SK-N-SH (cell line): ENCODE measurements at regions not wholly inside any gene's neighbourhood (a gene's known extent, or its start where the extent isn't known, plus 50 kb on each side); places are given as distances from the start of the nearest gene placed in this dataset.

ENCODE experiments used
- CHD2 ChIP-seq: fragments of 150-350 bp; IDR thresholded peaks from 2 replicates; pipeline ENCODE4 v1.6.1; 2018; ENCODE audit warnings: low read length; ENCODE audit not compliant: partially characterized antibody
- CTCF ChIP-seq: fragments of 200-600 bp; sonication (generic); IDR thresholded peaks from 2 replicates; pipeline ENCODE4 v1.6.1; 2017; ENCODE audit warnings: antibody characterized with exemption, mild to moderate bottlenecking, moderate library complexity
- EP300 ChIP-seq, 2 experiments: IDR thresholded peaks; 2 replicates each; pipeline versions ENCODE4 v1.4.0 to v1.6.1; 2012; ENCODE audit warnings: borderline replicate concordance in 1 of 2, low read depth in 1 of 2, low read length in 1 of 2
- JUND ChIP-seq: IDR thresholded peaks from 2 replicates; pipeline ENCODE4 v1.4.0; 2012
- MAX ChIP-seq: IDR thresholded peaks from 2 replicates; pipeline ENCODE4 v1.4.0; 2012; ENCODE audit warnings: low read depth
- RCOR1 ChIP-seq: fragments of 150-350 bp; IDR thresholded peaks from 2 replicates; pipeline ENCODE4 v1.6.1; 2017; ENCODE audit warnings: antibody characterized with exemption, low read length
- SMC3 ChIP-seq: IDR thresholded peaks from 2 replicates; pipeline ENCODE4 v1.6.1; 2012; ENCODE audit warnings: low read depth, low read length, improper control_type of control experiment
- ZBTB33 ChIP-seq: IDR thresholded peaks from 2 replicates; pipeline ENCODE4 v1.4.0; 2012; ENCODE audit warnings: low read depth, borderline replicate concordance

DNA sequence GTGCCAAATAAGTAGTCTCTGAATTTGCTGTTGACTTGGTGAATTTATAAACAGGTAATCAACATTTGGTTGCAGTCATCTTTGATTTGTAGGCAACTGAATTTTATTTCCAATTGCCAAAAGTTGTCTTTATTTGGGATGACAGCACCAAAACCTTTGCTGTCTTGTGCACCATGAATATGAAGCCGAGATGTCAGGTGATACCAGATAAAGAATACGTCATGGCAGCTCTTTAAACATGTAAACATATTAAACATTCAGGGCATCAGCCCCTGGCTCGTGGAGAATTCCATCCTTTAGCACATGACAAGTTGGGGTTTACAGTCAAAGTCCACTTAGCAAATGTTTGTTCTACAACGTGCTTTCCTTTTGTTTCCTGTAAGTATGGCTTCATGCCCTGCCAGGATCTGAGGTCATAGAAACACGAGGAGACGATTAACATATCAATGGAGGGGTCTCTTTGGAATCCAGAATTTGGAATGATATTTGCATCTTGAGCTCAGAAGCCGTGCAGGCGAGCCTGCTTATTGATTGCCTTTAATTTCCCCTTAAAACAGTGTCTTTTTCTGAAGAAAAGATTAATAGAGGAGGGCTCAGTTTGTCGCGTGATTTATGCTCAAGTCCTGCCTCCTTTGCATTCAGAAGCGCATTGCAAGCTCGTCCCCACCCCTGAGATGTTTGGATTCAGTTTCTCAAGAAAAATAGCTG lies 170.2 kb upstream of the ZNF217 start:
- TF ChIP-seq CTCF (no peak), ZBTB33 (no peak), JUND (no peak), CHD2 (no peak), SMC3 (no peak), EP300 (IDR thresholded peaks at IDR 0.05; ENCODE audit: borderline replicate concordance in 1 of 2, low read depth in 1 of 2, low read length in 1 of 2) (no peak), MAX (no peak), RCOR1 (no peak)
